Activated CD4-positive, alpha-beta T cell treated with anti-CD3 and anti-CD28 coated beads, Interleukin-2, amount 10 ng/mL, durations not matched to agents 24 days and 14 days (primary cell): ENCODE measurements at regions not wholly inside any gene's neighbourhood (a gene's known extent, or its start where the extent isn't known, plus 50 kb on each side); places are given as distances from the start of the nearest gene placed in this dataset.

ENCODE experiments used
- DNase-seq: peaks from one replicate; pipeline ENCODE4 v3.0.0; 2022
- H3K27ac Mint-ChIP-seq: one replicate; pipeline ENCODE4 v1.8.0; 2022; ENCODE audit warnings: mild to moderate bottlenecking, mixed read lengths
- H3K27me3 Mint-ChIP-seq: one replicate; pipeline ENCODE4 v1.8.0; 2022; ENCODE audit warnings: mixed read lengths
- H3K36me3 Mint-ChIP-seq: one replicate; pipeline ENCODE4 v1.8.0; 2022; ENCODE audit warnings: low read depth, mild to moderate bottlenecking, mixed read lengths
- H3K4me1 Mint-ChIP-seq: one replicate; pipeline ENCODE4 v1.8.0; 2021; ENCODE audit warnings: mixed read lengths
- H3K4me3 Mint-ChIP-seq: one replicate; pipeline ENCODE4 v1.8.0; 2022; ENCODE audit warnings: mild to moderate bottlenecking, moderate library complexity, mixed read lengths
- H3K9me3 Mint-ChIP-seq: one replicate; pipeline ENCODE4 v1.8.0; 2021; ENCODE audit warnings: mixed read lengths
- intact Hi-C: fragments of 100-400 bp; cut with micrococcal nuclease; formaldehyde crosslinking; loops from one replicate; pipeline ENCODE4 v1.15.1; 2023

GRCh38 chr11:129242855-129243254, 50.7 kb upstream of the ARHGAP32 start:
- no peak for DNase-seq
- intact Hi-C loops, result no loop called here

More at GRCh38 chr11:129242855-129243254, 50.7 kb upstream of the ARHGAP32 start:
- Mint-ChIP-seq H3K4me1 (peaks cover 15% of the 10 kb centered on the region), H3K4me3 (no peak overlapping the region), H3K27ac (no peak overlapping the region), H3K27me3 (no peaks in the 10 kb centered on the region), H3K9me3 (peaks cover 4% of the 10 kb centered on the region), H3K36me3 (no peaks in the 10 kb centered on the region)
